ENCODE measurements at regions not wholly inside any gene's neighbourhood (a gene's known extent, or its start where the extent isn't known, plus 50 kb on each side); places are given as distances from the start of the nearest gene placed in this dataset.
"Not testable (repeated sequence)": the region's sequence is repeated elsewhere in the genome, so short reads cannot be mapped to it uniquely, and the experiment has no call there.

DNA sequence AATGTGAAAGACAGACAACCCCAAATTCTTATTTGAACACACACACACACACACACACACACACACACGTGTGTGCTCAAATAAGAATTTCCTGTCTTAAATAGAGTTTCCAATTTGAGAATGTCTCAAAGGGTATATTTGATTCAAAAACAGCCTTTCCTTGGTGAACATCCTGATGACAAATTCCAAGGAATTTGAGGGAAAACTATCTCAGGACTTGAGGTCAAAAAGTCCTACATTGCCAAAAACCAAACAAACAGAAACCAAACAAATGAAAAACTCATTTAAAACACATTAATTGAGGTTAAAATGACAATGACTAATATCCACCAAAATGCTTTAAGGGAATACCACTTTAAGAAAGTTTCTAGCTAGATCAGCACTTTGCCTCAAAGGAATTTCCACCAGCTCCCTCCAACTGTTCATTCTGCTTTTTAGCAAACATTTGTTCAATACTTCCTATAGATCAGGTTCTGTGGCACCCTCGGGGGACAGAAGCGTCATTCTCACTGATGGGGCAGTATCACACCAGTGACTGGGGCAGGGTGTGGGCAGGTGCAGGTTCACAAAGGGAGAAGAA, 232.1 kb upstream of the TRIB2 start:
- H3K4me3 ChIP-seq (ENCODE audit: low read length), result no peak overlapping the region
- H3K9me3 ChIP-seq (ENCODE audit: control insufficient read depth, insufficient read depth, low read length), result no peaks in the 10 kb centered on the region
- H3K27ac ChIP-seq (ENCODE audit: low read length), result no peak overlapping the region
- 0 out of 2 replicates have a peak, but pooled peaks cover 2% of the 10 kb centered on the region for H3K4me1 ChIP-seq (ENCODE audit: control insufficient read depth, insufficient read depth, low read length)
- WGBS (ENCODE audit: insufficient coverage, insufficient read length), result no CpG with 5 or more reads among the region's 3 CpGs
- no peaks in the 10 kb centered on the region for H3K36me3 ChIP-seq (ENCODE audit: control insufficient read depth, insufficient read depth, low read length)
- no peaks in the 10 kb centered on the region for H3K27me3 ChIP-seq (ENCODE audit: control insufficient read depth, insufficient read depth, low read length)
- no peak for DNase-seq (ENCODE audit: low read depth, low spot score)

- no peak for DNase-seq (ENCODE audit: low read depth, low spot score)
- Histone ChIP-seq H3K27me3 (ENCODE audit: control insufficient read depth, insufficient read depth, low read length) (no peaks in the 10 kb centered on the region), H3K4me3 (ENCODE audit: low read length) (no peak overlapping the region)
Observed at GRCh38 chr2:12486205-12487118, 230.3 kb upstream of the TRIB2 start.

GRCh38 chr2:12487253-12488004, 229.3 kb upstream of the TRIB2 start:
- Histone ChIP-seq H3K4me3 (ENCODE audit: low read length) (no peak overlapping the region), H3K9me3 (ENCODE audit: control insufficient read depth, insufficient read depth, low read length) (no peaks in the 10 kb centered on the region), H3K27me3 (ENCODE audit: control insufficient read depth, insufficient read depth, low read length) (no peaks in the 10 kb centered on the region), H3K36me3 (ENCODE audit: control insufficient read depth, insufficient read depth, low read length) (no peaks in the 10 kb centered on the region), H3K4me1 (ENCODE audit: control insufficient read depth, insufficient read depth, low read length) (0 out of 2 replicates have a peak, but pooled peaks cover 2% of the 10 kb centered on the region), H3K27ac (ENCODE audit: low read length) (no peak overlapping the region)
- no CpG with 5 or more reads among the region's 8 CpGs for WGBS (ENCODE audit: insufficient coverage, insufficient read length)
- DNase-seq (ENCODE audit: low read depth, low spot score), result no peak

More at GRCh38 chr2:12486205-12487118, 230.3 kb upstream of the TRIB2 start:
- Histone ChIP-seq H3K27ac (ENCODE audit: low read length) (no peak overlapping the region), H3K9me3 (ENCODE audit: control insufficient read depth, insufficient read depth, low read length) (no peaks in the 10 kb centered on the region), H3K36me3 (ENCODE audit: control insufficient read depth, insufficient read depth, low read length) (no peaks in the 10 kb centered on the region), H3K4me1 (ENCODE audit: control insufficient read depth, insufficient read depth, low read length) (0 out of 2 replicates have a peak, but pooled peaks cover 2% of the 10 kb centered on the region)
- WGBS (ENCODE audit: insufficient coverage, insufficient read length), result no CpG with 5 or more reads among the region's 9 CpGs

DNA sequence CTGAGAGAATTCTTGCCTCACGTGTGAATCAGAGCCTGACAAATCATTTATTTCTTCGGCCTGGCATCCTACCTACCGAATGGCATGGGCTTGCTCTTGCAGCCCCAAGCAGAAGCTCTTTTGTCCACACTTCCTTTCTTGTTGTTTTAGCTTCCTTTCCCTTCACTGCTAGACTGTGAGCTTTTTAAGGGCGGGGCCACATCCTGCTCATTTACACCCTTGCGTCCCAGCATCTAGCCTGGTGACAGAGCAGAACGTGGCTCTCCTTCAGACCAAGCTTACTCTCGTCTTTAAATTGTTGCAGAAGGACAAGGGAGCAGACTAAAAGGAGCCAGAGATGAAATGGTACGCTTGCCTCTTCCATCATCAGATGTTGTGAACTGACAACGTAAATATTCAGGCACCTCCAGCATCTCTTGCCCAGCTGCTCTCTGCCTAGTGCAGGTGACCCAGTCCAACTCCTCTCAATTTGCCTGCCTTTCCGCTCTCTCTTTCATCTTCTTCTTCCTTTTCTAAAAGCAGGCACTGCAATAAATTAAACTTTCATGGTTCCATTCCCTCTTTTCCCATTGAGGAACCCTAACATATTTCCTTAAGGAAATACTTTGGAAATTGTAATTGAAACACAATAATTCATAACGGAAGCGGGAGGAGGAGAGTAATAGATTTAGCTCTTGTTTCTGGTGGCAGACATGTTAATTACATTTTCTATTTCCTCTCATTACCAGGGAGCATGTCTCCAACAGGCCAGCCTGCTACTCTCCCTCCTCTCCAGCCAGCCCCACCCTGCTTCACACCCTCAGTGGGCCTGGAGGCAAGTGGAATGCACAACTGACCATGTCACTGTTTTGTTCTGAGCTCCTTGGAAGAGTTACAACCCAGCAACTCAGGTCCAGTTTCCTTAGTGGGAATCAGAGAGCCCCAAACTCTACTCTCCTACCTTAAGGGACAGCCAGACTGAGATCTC, 228.1 kb upstream of the TRIB2 start:
- 0 out of 2 replicates have a peak, but pooled peaks cover 2% of the 10 kb centered on the region for H3K4me1 ChIP-seq (ENCODE audit: control insufficient read depth, insufficient read depth, low read length)
- no CpG with 5 or more reads among the region's 12 CpGs for WGBS (ENCODE audit: insufficient coverage, insufficient read length)
- no peak for DNase-seq (ENCODE audit: low read depth, low spot score)
- no peaks in the 10 kb centered on the region for H3K27me3 ChIP-seq (ENCODE audit: control insufficient read depth, insufficient read depth, low read length)
- no peak overlapping the region for H3K27ac ChIP-seq (ENCODE audit: low read length)
- H3K36me3 ChIP-seq (ENCODE audit: control insufficient read depth, insufficient read depth, low read length), result no peaks in the 10 kb centered on the region
- H3K9me3 ChIP-seq (ENCODE audit: control insufficient read depth, insufficient read depth, low read length), result no peaks in the 10 kb centered on the region
- H3K4me3 ChIP-seq (ENCODE audit: low read length), result no peak overlapping the region

DNA sequence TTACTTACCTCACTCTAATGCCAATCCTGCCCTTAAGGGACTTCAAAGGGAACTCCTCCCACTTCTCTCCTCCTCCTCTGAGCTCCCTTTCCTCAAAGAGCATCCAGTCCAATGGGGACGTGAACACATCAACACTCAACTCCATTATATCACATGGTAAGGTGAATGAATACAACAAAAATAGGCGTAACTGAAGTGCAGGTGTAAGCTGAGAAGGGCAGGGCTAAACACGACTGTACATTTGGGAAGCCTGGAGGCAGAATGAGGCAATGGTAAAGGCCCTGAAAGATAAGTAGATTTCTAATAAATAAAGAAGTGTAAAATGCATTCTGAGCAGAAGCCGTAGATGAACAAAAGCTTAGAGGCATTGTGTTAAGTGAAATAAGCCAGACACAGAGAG, 226.1 kb upstream of the TRIB2 start:
- no peak for DNase-seq (ENCODE audit: low read depth, low spot score)
- no peaks in the 10 kb centered on the region for H3K27me3 ChIP-seq (ENCODE audit: control insufficient read depth, insufficient read depth, low read length)
- H3K36me3 ChIP-seq (ENCODE audit: control insufficient read depth, insufficient read depth, low read length), result no peaks in the 10 kb centered on the region
- H3K9me3 ChIP-seq (ENCODE audit: control insufficient read depth, insufficient read depth, low read length), result no peaks in the 10 kb centered on the region
- WGBS (ENCODE audit: insufficient coverage, insufficient read length), result no CpG with 5 or more reads among the region's 4 CpGs
- no peak overlapping the region for H3K4me3 ChIP-seq (ENCODE audit: low read length)
- H3K27ac ChIP-seq (ENCODE audit: low read length), result no peak overlapping the region
- no peaks in the 10 kb centered on the region for H3K4me1 ChIP-seq (ENCODE audit: control insufficient read depth, insufficient read depth, low read length)

DNA sequence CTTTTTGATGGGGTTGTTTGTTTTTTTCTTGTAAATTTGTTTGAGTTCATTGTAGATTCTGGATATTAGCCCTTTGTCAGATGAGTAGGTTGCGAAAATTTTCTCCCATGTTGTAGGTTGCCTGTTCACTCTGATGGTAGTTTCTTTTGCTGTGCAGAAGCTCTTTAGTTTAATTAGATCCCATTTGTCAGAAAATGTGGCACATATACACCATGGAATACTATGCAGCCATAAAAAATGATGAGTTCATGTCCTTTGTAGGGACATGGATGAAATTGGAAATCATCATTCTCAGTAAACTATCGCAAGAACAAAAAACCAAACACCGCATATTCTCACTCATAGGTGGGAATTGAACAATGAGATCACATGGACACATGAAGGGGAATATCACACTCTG, 224.4 kb upstream of the TRIB2 start:
- H3K4me3 ChIP-seq (ENCODE audit: low read length); H3K27ac ChIP-seq (ENCODE audit: low read length); H3K27me3 ChIP-seq (ENCODE audit: control insufficient read depth, insufficient read depth, low read length); H3K4me1 ChIP-seq (ENCODE audit: control insufficient read depth, insufficient read depth, low read length); DNase-seq (ENCODE audit: low read depth, low spot score); H3K9me3 ChIP-seq (ENCODE audit: control insufficient read depth, insufficient read depth, low read length); H3K36me3 ChIP-seq (ENCODE audit: control insufficient read depth, insufficient read depth, low read length): not testable (repeated sequence)
- no CpG with 5 or more reads among the region's 3 CpGs for WGBS (ENCODE audit: insufficient coverage, insufficient read length)

DNA sequence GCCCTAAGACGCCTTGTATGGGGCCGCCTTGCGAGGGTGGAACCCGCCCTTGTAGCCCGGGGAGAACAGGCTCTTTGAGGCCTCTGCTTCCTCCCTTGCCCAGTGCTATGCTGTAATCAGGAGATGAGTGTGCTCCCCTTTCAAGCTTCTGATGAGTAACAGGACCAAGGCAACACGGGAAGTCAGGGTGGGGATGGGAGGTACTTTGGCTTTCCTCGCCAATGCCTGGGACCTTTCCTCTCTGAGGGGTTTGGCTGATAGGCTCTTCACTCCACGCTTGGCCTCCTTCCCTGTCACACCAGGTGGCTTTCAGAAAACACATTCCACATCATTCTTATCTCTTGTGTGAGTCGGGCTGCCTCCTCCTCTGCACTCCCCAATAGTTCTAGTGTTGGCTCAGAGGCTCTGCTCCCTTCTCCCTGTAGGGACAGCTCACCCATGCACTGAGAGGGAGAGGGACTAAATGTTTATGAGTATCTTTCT, 223.7 kb upstream of the TRIB2 start:
- no peaks in the 10 kb centered on the region for H3K36me3 ChIP-seq (ENCODE audit: control insufficient read depth, insufficient read depth, low read length)
- no peaks in the 10 kb centered on the region for H3K9me3 ChIP-seq (ENCODE audit: control insufficient read depth, insufficient read depth, low read length)
- H3K4me3 ChIP-seq (ENCODE audit: low read length), result no peak overlapping the region
- no peaks in the 10 kb centered on the region for H3K4me1 ChIP-seq (ENCODE audit: control insufficient read depth, insufficient read depth, low read length)
- no peak for DNase-seq (ENCODE audit: low read depth, low spot score)
- no CpG with 5 or more reads among the region's 9 CpGs for WGBS (ENCODE audit: insufficient coverage, insufficient read length)
- no peak overlapping the region for H3K27ac ChIP-seq (ENCODE audit: low read length)
- H3K27me3 ChIP-seq (ENCODE audit: control insufficient read depth, insufficient read depth, low read length), result no peaks in the 10 kb centered on the region

GRCh38 chr2:12495247-12495868, 221.4 kb upstream of the TRIB2 start:
- H3K4me3 ChIP-seq (ENCODE audit: low read length), result no peak overlapping the region
- H3K27me3 ChIP-seq (ENCODE audit: control insufficient read depth, insufficient read depth, low read length), result no peaks in the 10 kb centered on the region
- H3K27ac ChIP-seq (ENCODE audit: low read length), result no peak overlapping the region
- WGBS (ENCODE audit: insufficient coverage, insufficient read length), result no CpG with 5 or more reads among the region's 7 CpGs
- H3K4me1 ChIP-seq (ENCODE audit: control insufficient read depth, insufficient read depth, low read length), result no peaks in the 10 kb centered on the region
- no peaks in the 10 kb centered on the region for H3K36me3 ChIP-seq (ENCODE audit: control insufficient read depth, insufficient read depth, low read length)
- no peak for DNase-seq (ENCODE audit: low read depth, low spot score)
- H3K9me3 ChIP-seq (ENCODE audit: control insufficient read depth, insufficient read depth, low read length), result no peaks in the 10 kb centered on the region

DNA sequence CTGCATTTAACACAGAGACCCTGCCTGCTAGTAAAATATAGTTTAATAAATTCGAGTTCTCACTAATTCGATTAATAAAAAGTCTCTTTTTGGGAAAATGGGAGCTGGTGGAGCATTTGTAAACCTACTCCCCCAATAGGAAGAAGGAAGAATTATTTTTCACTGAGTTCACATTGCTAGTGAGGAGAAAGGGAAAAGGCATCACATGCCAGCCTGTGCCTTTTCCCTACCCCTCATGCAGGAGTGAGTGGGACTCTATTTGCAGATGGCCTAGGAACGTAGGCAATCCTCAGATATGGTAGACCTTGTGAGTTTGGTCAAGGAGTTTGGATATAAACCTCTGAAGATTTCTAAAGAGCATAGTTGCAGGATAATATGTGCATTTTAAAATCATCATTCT, 218.4 kb upstream of the TRIB2 start:
- no peak for DNase-seq (ENCODE audit: low read depth, low spot score)
- H3K4me3 ChIP-seq (ENCODE audit: low read length), result no peak overlapping the region
- H3K36me3 ChIP-seq (ENCODE audit: control insufficient read depth, insufficient read depth, low read length), result no peaks in the 10 kb centered on the region
- H3K4me1 ChIP-seq (ENCODE audit: control insufficient read depth, insufficient read depth, low read length), result no peaks in the 10 kb centered on the region
- no CpG with 5 or more reads among the region's 3 CpGs for WGBS (ENCODE audit: insufficient coverage, insufficient read length)
- H3K27me3 ChIP-seq (ENCODE audit: control insufficient read depth, insufficient read depth, low read length), result no peaks in the 10 kb centered on the region
- H3K27ac ChIP-seq (ENCODE audit: low read length), result no peak overlapping the region
- H3K9me3 ChIP-seq (ENCODE audit: control insufficient read depth, insufficient read depth, low read length), result no peaks in the 10 kb centered on the region

Measured in iPS DF 6.9 (cell line).